Muscle of leg (tissue), 3 donors: ENCODE measurements at regions not wholly inside any gene's neighbourhood (a gene's known extent, or its start where the extent isn't known, plus 50 kb on each side); places are given as distances from the start of the nearest gene placed in this dataset.

Experiments
- DNase-seq: peaks from one replicate; pipeline ENCODE4 v3.0.0; 2013
- H3K27ac ChIP-seq: one replicate; pipeline ENCODE4 v1.5.1; 2013; ENCODE audit warnings: mild to moderate bottlenecking, low read length, control low read depth
- H3K27me3 ChIP-seq: one replicate; pipeline ENCODE4 v1.6.1; 2013; ENCODE audit warnings: low read length; ENCODE audit not compliant: control insufficient read depth, insufficient read depth
- H3K36me3 ChIP-seq: one replicate; pipeline ENCODE4 v1.6.1; 2013; ENCODE audit warnings: low read length; ENCODE audit not compliant: control insufficient read depth, insufficient read depth
- H3K4me1 ChIP-seq: one replicate; pipeline ENCODE4 v1.6.1; 2013; ENCODE audit warnings: low read length; ENCODE audit not compliant: control insufficient read depth, insufficient read depth
- H3K4me3 ChIP-seq: one replicate; pipeline ENCODE4 v1.5.1; 2013; ENCODE audit warnings: low read length, control low read depth
- H3K9me3 ChIP-seq: replicated peaks from 2 replicates; pipeline ENCODE4 v1.6.1; 2013; ENCODE audit warnings: low read depth, low read length; ENCODE audit not compliant: control insufficient read depth
- WGBS: methylation state at CpG from one replicate; pipeline ENCODE4 v1.1.5; 2013; ENCODE audit warnings: missing lambda C conversion rate; ENCODE audit not compliant: insufficient coverage; 5-methylcytosine and 5-hydroxymethylcytosine counted together

- no peaks in the 10 kb centered on the region for H3K9me3 ChIP-seq
- H3K4me1 ChIP-seq = no peaks in the 10 kb centered on the region
- no peaks in the 10 kb centered on the region for H3K27me3 ChIP-seq
- no peak overlapping the region for H3K27ac ChIP-seq
- H3K36me3 ChIP-seq = no peaks in the 10 kb centered on the region
- WGBS = no CpG with 5 or more reads among the region's 2 CpGs
- no peak overlapping the region for H3K4me3 ChIP-seq
- no peak for DNase-seq
Observed at GRCh38 chr11:93278976-93279375, 51.6 kb upstream of the DEUP1 start.

- H3K27ac ChIP-seq = no peak overlapping the region
- H3K4me3 ChIP-seq = no peak overlapping the region
- no CpG with 5 or more reads among the region's 1 CpG for WGBS
- DNase-seq = no peak
- H3K36me3 ChIP-seq = no peaks in the 10 kb centered on the region
- H3K4me1 ChIP-seq = no peaks in the 10 kb centered on the region
- no peaks in the 10 kb centered on the region for H3K27me3 ChIP-seq
- H3K9me3 ChIP-seq = no peaks in the 10 kb centered on the region
Observed at GRCh38 chr11:93279851-93280347, 50.6 kb upstream of the DEUP1 start.
